Prostate gland (tissue), 2 donors: ENCODE measurements at regions not wholly inside any gene's neighbourhood (a gene's known extent, or its start where the extent isn't known, plus 50 kb on each side); places are given as distances from the start of the nearest gene placed in this dataset.
"Not testable (repeated sequence)": the region's sequence is repeated elsewhere in the genome, so short reads cannot be mapped to it uniquely, and the experiment has no call there.

Experiments
- DNase-seq: peaks from one replicate; pipeline ENCODE4 v3.0.0-alpha.2; 2019; ENCODE audit warnings: low spot score
- H3K27ac ChIP-seq, 2 donors: fragments of 200-600 bp; sonication (generic); 2 replicates each; pipeline ENCODE4 v1.5.1; 2017 to 2019
- H3K27me3 ChIP-seq: fragments of 200-600 bp; sonication (generic); replicated peaks from 2 replicates; pipeline ENCODE4 v1.5.1; 2019; ENCODE audit not compliant: insufficient read depth
- H3K36me3 ChIP-seq, 2 donors: fragments of 200-600 bp; sonication (generic); 1 replicate in 1 of 2; 2 replicates in 1 of 2; pipeline versions ENCODE4 v1.5.1 to v1.8.1; 2017 to 2019
- H3K4me1 ChIP-seq: fragments of 200-600 bp; sonication (generic); replicated peaks from 2 replicates; pipeline ENCODE4 v1.5.1; 2019
- H3K4me3 ChIP-seq, 2 donors: fragments of 200-600 bp; sonication (generic); 2 replicates each; pipeline ENCODE4 v1.5.1; 2017 to 2019
- H3K9me3 ChIP-seq: fragments of 200-600 bp; sonication (generic); 2 replicates; pipeline ENCODE4 v1.5.1; 2017
- POLR2A ChIP-seq: fragments of 450-650 bp; IDR thresholded peaks from one replicate; pipeline ENCODE4 v1.6.1; 2016; ENCODE audit warnings: antibody characterized with exemption, mild to moderate bottlenecking
- POLR2AphosphoS5 ChIP-seq: sonication (generic); formaldehyde crosslinking; IDR thresholded peaks from one replicate; pipeline ENCODE4 v1.6.1; 2017; ENCODE audit warnings: antibody characterized with exemption
- WGBS: methylation state at CpG from one replicate; pipeline ENCODE4 v1.1.5; 2018; 5-methylcytosine and 5-hydroxymethylcytosine counted together
- intact Hi-C: fragments of 100-400 bp; cut with DNase I; formaldehyde crosslinking; loops from one replicate; pipeline ENCODE4 v1.14.2; 2022
- TF ChIP-seq, protein P1 (sequence below), 4 experiments: fragments of 200-600 bp in 2 of 4; fragments of 450-650 bp in 2 of 4; sonication (generic) in 2 of 4; IDR thresholded peaks; 1 replicate in 3 of 4; 2 replicates in 1 of 4; pipeline ENCODE4 v1.5.1; 2016 to 2019; ENCODE audit warnings: antibody characterized with exemption in 4 of 4, mild to moderate bottlenecking in 2 of 4, moderate library complexity in 2 of 4

DNA sequence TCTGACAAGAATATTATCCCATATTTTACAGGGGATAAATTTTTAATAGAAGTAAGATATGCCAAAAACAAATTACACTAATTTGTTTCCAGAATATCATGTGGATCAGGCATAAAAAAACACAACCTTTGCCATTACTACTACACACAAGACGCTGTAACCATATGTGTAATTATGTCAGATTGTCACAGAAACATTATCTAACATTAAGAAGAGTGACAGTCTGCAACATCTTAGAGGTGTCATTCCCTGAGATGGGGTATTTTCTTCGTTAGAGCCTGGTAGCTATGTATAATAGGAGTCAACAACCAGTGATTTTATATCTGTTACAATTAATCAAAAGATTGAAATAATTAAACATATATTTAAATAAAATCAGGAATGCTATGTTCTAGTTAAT is 518.9 kb downstream of the RERGL start:
- 60% methylated on average over 2 of the region's 2 CpGs for WGBS
- no peaks in the 10 kb centered on the region for H3K27me3 ChIP-seq
- TF ChIP-seq POLR2AphosphoS5 = no peak
- TF ChIP-seq, protein P1, sequence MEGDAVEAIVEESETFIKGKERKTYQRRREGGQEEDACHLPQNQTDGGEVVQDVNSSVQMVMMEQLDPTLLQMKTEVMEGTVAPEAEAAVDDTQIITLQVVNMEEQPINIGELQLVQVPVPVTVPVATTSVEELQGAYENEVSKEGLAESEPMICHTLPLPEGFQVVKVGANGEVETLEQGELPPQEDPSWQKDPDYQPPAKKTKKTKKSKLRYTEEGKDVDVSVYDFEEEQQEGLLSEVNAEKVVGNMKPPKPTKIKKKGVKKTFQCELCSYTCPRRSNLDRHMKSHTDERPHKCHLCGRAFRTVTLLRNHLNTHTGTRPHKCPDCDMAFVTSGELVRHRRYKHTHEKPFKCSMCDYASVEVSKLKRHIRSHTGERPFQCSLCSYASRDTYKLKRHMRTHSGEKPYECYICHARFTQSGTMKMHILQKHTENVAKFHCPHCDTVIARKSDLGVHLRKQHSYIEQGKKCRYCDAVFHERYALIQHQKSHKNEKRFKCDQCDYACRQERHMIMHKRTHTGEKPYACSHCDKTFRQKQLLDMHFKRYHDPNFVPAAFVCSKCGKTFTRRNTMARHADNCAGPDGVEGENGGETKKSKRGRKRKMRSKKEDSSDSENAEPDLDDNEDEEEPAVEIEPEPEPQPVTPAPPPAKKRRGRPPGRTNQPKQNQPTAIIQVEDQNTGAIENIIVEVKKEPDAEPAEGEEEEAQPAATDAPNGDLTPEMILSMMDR (IDR thresholded peaks at IDR 0.05) = no peak
- TF ChIP-seq POLR2A = no peak

DNA sequence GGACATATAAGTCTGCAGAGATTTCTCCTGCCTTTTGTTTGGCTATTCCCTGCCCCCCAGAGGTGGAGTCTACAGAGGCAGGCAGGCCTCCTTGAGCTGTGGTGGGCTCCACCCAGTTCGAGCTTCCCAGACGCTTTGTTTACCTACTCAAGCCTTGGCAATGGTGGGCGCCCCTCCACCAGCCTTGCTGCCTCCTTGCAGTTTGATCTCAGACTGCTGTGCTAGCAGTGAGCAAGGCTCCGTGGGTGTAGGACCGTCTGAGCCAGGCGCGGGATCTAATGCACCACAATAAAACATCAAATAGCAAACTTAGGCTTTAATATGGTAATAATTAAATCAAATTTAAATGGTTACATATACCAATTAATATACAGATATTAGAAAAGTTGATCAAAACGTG is 525.4 kb downstream of the RERGL start:
- intact Hi-C loops, DNase-seq: not testable (repeated sequence)

More for the DNA sequence above, 518.9 kb downstream of the RERGL start:
- Histone ChIP-seq H3K9me3 (no peaks in the 10 kb centered on the region), H3K4me3 (no peak overlapping the region), H3K27ac (no peak overlapping the region), H3K4me1 (no peaks in the 10 kb centered on the region), H3K36me3 (no peaks in the 10 kb centered on the region)
- intact Hi-C loops = no loop called here
- no peak for DNase-seq

GRCh38 chr12:17550011-17550410 is 540.0 kb downstream of the RERGL start:
- WGBS = 95% methylated on average over 1 of the region's 1 CpG
- no peak overlapping the region for H3K4me3 ChIP-seq
- intact Hi-C loops = no loop called here
- H3K27ac ChIP-seq = no peak overlapping the region
- TF ChIP-seq POLR2AphosphoS5 = no peak
- TF ChIP-seq, protein P1 (IDR thresholded peaks at IDR 0.05) = no peak
- TF ChIP-seq POLR2A = no peak
- no peaks in the 10 kb centered on the region for H3K27me3 ChIP-seq
- H3K36me3 ChIP-seq = no peaks in the 10 kb centered on the region
- no peak for DNase-seq
- H3K4me1 ChIP-seq = no peaks in the 10 kb centered on the region
- H3K9me3 ChIP-seq = no peaks in the 10 kb centered on the region

More for the DNA sequence above, 525.4 kb downstream of the RERGL start:
- H3K4me3 ChIP-seq, H3K9me3 ChIP-seq, H3K4me1 ChIP-seq, H3K36me3 ChIP-seq, H3K27me3 ChIP-seq, H3K27ac ChIP-seq: not testable (repeated sequence)
- WGBS = 87% methylated on average over 8 of the region's 8 CpGs

GRCh38 chr12:17540921-17541320 is 549.1 kb downstream of the RERGL start:
- H3K4me1 ChIP-seq = no peaks in the 10 kb centered on the region
- no peak for DNase-seq
- intact Hi-C loops = no loop called here
- TF ChIP-seq POLR2AphosphoS5 (no peak), POLR2A (no peak)
- TF ChIP-seq, protein P1 (IDR thresholded peaks at IDR 0.05) = no peak
- no peaks in the 10 kb centered on the region for H3K36me3 ChIP-seq
- 64% methylated on average over 2 of the region's 2 CpGs for WGBS
- no peak overlapping the region for H3K27ac ChIP-seq
- no peaks in the 10 kb centered on the region for H3K9me3 ChIP-seq
- H3K4me3 ChIP-seq = no peak overlapping the region
- no peaks in the 10 kb centered on the region for H3K27me3 ChIP-seq

- WGBS = 9% methylated on average over 2 of the region's 2 CpGs
- intact Hi-C loops = no loop called here
- no peak overlapping the region for H3K4me3 ChIP-seq
- no peaks in the 10 kb centered on the region for H3K36me3 ChIP-seq
- no peaks in the 10 kb centered on the region for H3K27me3 ChIP-seq
- DNase-seq = no peak
- H3K4me1 ChIP-seq = no peaks in the 10 kb centered on the region
- TF ChIP-seq, protein P1 (IDR thresholded peaks at IDR 0.05) = no peak
- no peak for TF ChIP-seq POLR2A
- no peak for TF ChIP-seq POLR2AphosphoS5
- H3K9me3 ChIP-seq = no peaks in the 10 kb centered on the region
- H3K27ac ChIP-seq = no peak overlapping the region
Measured at GRCh38 chr12:17528394-17528793, 561.6 kb downstream of the RERGL start.
